NT2/D1 (cell line): ENCODE measurements at regions not wholly inside any gene's neighbourhood (a gene's known extent, or its start where the extent isn't known, plus 50 kb on each side); places are given as distances from the start of the nearest gene placed in this dataset.

Experiments used
- DNase-seq: peaks from one replicate; pipeline ENCODE4 v3.0.0-alpha.2; 2011; ENCODE audit warnings: low read depth, low spot score
- H3K27me3 ChIP-seq: 2 replicates; pipeline ENCODE4 v1.6.0; 2011; ENCODE audit warnings: mild to moderate bottlenecking; ENCODE audit not compliant: insufficient read length, insufficient read depth
- H3K36me3 ChIP-seq: 2 replicates; pipeline ENCODE4 v1.6.1; 2011; ENCODE audit warnings: mild to moderate bottlenecking, low read length, mixed read lengths; ENCODE audit not compliant: insufficient read depth, insufficient read length
- H3K4me1 ChIP-seq: 2 replicates; pipeline ENCODE4 v1.5.1; 2011; ENCODE audit not compliant: insufficient read depth, insufficient read length
- H3K4me3 ChIP-seq: 2 replicates; pipeline ENCODE4 v1.5.1; 2011; ENCODE audit warnings: low read depth; ENCODE audit not compliant: insufficient read length
- H3K9ac ChIP-seq: 2 replicates; pipeline ENCODE4 v1.6.0; 2011; ENCODE audit warnings: low read depth; ENCODE audit not compliant: insufficient read length
- H3K9me3 ChIP-seq: 2 replicates; pipeline ENCODE4 v1.5.1; 2011; ENCODE audit warnings: mild to moderate bottlenecking, low read length; ENCODE audit not compliant: insufficient read depth
- SUZ12 ChIP-seq: IDR thresholded peaks from 2 replicates; pipeline ENCODE4 v1.6.1; 2011; ENCODE audit not compliant: insufficient read length, insufficient read depth; ENCODE audit errors: extremely low read depth
- YY1 ChIP-seq: IDR thresholded peaks from 2 replicates; pipeline ENCODE4 v1.6.1; 2011; ENCODE audit not compliant: insufficient read length, insufficient read depth
- ZNF274 ChIP-seq: IDR thresholded peaks from 2 replicates; pipeline ENCODE4 v1.6.1; 2011; ENCODE audit warnings: mild to moderate bottlenecking, low read depth, low read length

GRCh38 chr4:166432842-166433241 lies 559.8 kb downstream of the TLL1 start:
- H3K9me3 ChIP-seq: no peaks in the 10 kb centered on the region
- no peak overlapping the region for H3K9ac ChIP-seq
- H3K4me3 ChIP-seq: no peak overlapping the region
- H3K27me3 ChIP-seq: no peaks in the 10 kb centered on the region
- no peaks in the 10 kb centered on the region for H3K4me1 ChIP-seq
- no peak for DNase-seq
- no peaks in the 10 kb centered on the region for H3K36me3 ChIP-seq
- no peak for TF ChIP-seq SUZ12
- no peak for TF ChIP-seq ZNF274
- TF ChIP-seq YY1: no peak

- Histone ChIP-seq H3K4me1 (no peaks in the 10 kb centered on the region), H3K9ac (no peak overlapping the region), H3K36me3 (no peaks in the 10 kb centered on the region), H3K9me3 (no peaks in the 10 kb centered on the region), H3K4me3 (no peak overlapping the region), H3K27me3 (no peaks in the 10 kb centered on the region)
- no peak for TF ChIP-seq YY1
- no peak for TF ChIP-seq ZNF274
- TF ChIP-seq SUZ12: no peak
- no peak for DNase-seq
Measured at GRCh38 chr4:166435449-166435848, 562.4 kb downstream of the TLL1 start.

- no peaks in the 10 kb centered on the region for H3K36me3 ChIP-seq
- no peak overlapping the region for H3K4me3 ChIP-seq
- H3K9me3 ChIP-seq: peaks cover 5% of the 10 kb centered on the region; the same call in 1 of the 2 replicates
- H3K27me3 ChIP-seq: no peaks in the 10 kb centered on the region
- H3K9ac ChIP-seq: no peak overlapping the region
- DNase-seq: no peak
- TF ChIP-seq ZNF274 (no peak), YY1 (no peak), SUZ12 (no peak)
- no peaks in the 10 kb centered on the region for H3K4me1 ChIP-seq
Measured at GRCh38 chr4:166458756-166459155, 585.7 kb downstream of the TLL1 start.

GRCh38 chr4:166459621-166460020 lies 586.6 kb downstream of the TLL1 start:
- no peak for DNase-seq
- Histone ChIP-seq H3K9me3 (0 out of 2 replicates have a peak, but pooled peaks cover 5% of the 10 kb centered on the region), H3K9ac (no peak overlapping the region), H3K36me3 (no peaks in the 10 kb centered on the region), H3K4me1 (no peaks in the 10 kb centered on the region), H3K4me3 (no peak overlapping the region), H3K27me3 (no peaks in the 10 kb centered on the region)
- no peak for TF ChIP-seq YY1
- TF ChIP-seq ZNF274: no peak
- no peak for TF ChIP-seq SUZ12

GRCh38 chr4:166460769-166461550 lies 587.9 kb downstream of the TLL1 start:
- no peaks in the 10 kb centered on the region for H3K27me3 ChIP-seq
- TF ChIP-seq YY1 (no peak), SUZ12 (no peak), ZNF274 (no peak)
- 0 out of 2 replicates have a peak, but pooled peaks cover 5% of the 10 kb centered on the region for H3K9me3 ChIP-seq
- no peak for DNase-seq
- no peaks in the 10 kb centered on the region for H3K4me1 ChIP-seq
- no peak overlapping the region for H3K9ac ChIP-seq
- H3K4me3 ChIP-seq: no peak overlapping the region
- H3K36me3 ChIP-seq: no peaks in the 10 kb centered on the region

GRCh38 chr4:166481055-166481454 lies 608.0 kb downstream of the TLL1 start:
- no peak overlapping the region for H3K4me3 ChIP-seq
- no peaks in the 10 kb centered on the region for H3K9me3 ChIP-seq
- no peak for DNase-seq

GRCh38 chr4:166481739-166482138 lies 608.7 kb downstream of the TLL1 start:
- no peak for TF ChIP-seq YY1
- no peak for TF ChIP-seq SUZ12

More at GRCh38 chr4:166481055-166481454, 608.0 kb downstream of the TLL1 start:
- no peaks in the 10 kb centered on the region for H3K36me3 ChIP-seq
- no peak for TF ChIP-seq SUZ12
- TF ChIP-seq YY1: no peak
- TF ChIP-seq ZNF274: no peak
- no peaks in the 10 kb centered on the region for H3K27me3 ChIP-seq
- H3K4me1 ChIP-seq: no peaks in the 10 kb centered on the region
- no peak overlapping the region for H3K9ac ChIP-seq

More at GRCh38 chr4:166481739-166482138, 608.7 kb downstream of the TLL1 start:
- H3K36me3 ChIP-seq: no peaks in the 10 kb centered on the region
- no peak overlapping the region for H3K9ac ChIP-seq
- H3K27me3 ChIP-seq: no peaks in the 10 kb centered on the region
- no peak overlapping the region for H3K4me3 ChIP-seq
- no peaks in the 10 kb centered on the region for H3K9me3 ChIP-seq
- no peaks in the 10 kb centered on the region for H3K4me1 ChIP-seq
- no peak for DNase-seq
